ENCODE measurements at regions not wholly inside any gene's neighbourhood (a gene's known extent, or its start where the extent isn't known, plus 50 kb on each side); places are given as distances from the start of the nearest gene placed in this dataset.

DNA sequence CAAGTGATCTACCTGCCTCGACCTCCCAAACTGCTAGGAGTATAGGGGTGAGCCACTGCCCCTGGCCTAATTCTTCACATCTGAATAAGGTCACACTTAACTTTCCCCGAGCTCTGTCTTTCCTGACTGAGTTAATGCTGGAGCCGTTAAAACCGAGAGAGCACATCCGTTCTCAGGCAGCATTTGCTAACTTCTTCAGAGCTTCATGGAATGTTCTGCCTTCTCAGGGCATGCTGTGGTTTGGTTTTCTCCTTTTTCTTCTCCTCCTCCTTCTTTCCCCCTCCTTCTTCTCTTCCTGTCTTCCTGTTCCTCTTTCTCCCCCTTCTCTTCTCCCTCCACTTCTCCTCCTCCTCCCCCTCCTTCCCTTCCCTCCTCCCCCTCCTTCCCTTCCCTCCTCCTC, 119.9 kb downstream of the ASMT start:
- TF ChIP-seq ZBTB1 (tag by site-specific recombination; IDR thresholded peaks at IDR 0.05) (no peak), ZNF473 (tag by site-specific recombination; IDR thresholded peaks at IDR 0.05) (no peak), ZNF2 (tag by site-specific recombination; IDR thresholded peaks at IDR 0.05) (no peak), HOXD13 (CRISPR knock-in tag; IDR thresholded peaks at IDR 0.05; ENCODE audit: borderline replicate concordance) (no peak), ZNF626 (tag by site-specific recombination; IDR thresholded peaks at IDR 0.05) (no peak), ZBTB20 (tag by site-specific recombination; IDR thresholded peaks at IDR 0.05) (no peak), ZNF37A (tag by site-specific recombination; IDR thresholded peaks at IDR 0.05) (no peak), SP7 (tag by site-specific recombination; IDR thresholded peaks at IDR 0.05) (no peak), ZNF548 (tag by site-specific recombination; IDR thresholded peaks at IDR 0.05) (no peak), ZNF501 (tag by site-specific recombination; IDR thresholded peaks at IDR 0.05) (no peak), ZNF404 (tag by site-specific recombination; IDR thresholded peaks at IDR 0.05) (no peak), YY2 (tag by site-specific recombination; IDR thresholded peaks at IDR 0.05) (no peak), ZNF19 (tag by site-specific recombination; IDR thresholded peaks at IDR 0.05; ENCODE audit: low read depth) (no peak), ZNF221 (tag by site-specific recombination; IDR thresholded peaks at IDR 0.05; ENCODE audit: borderline replicate concordance) (no peak)
- TF ChIP-seq, protein P1, sequence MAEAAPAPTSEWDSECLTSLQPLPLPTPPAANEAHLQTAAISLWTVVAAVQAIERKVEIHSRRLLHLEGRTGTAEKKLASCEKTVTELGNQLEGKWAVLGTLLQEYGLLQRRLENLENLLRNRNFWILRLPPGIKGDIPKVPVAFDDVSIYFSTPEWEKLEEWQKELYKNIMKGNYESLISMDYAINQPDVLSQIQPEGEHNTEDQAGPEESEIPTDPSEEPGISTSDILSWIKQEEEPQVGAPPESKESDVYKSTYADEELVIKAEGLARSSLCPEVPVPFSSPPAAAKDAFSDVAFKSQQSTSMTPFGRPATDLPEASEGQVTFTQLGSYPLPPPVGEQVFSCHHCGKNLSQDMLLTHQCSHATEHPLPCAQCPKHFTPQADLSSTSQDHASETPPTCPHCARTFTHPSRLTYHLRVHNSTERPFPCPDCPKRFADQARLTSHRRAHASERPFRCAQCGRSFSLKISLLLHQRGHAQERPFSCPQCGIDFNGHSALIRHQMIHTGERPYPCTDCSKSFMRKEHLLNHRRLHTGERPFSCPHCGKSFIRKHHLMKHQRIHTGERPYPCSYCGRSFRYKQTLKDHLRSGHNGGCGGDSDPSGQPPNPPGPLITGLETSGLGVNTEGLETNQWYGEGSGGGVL (tag by site-specific recombination; IDR thresholded peaks at IDR 0.05) = no peak
- TF ChIP-seq, protein P2, sequence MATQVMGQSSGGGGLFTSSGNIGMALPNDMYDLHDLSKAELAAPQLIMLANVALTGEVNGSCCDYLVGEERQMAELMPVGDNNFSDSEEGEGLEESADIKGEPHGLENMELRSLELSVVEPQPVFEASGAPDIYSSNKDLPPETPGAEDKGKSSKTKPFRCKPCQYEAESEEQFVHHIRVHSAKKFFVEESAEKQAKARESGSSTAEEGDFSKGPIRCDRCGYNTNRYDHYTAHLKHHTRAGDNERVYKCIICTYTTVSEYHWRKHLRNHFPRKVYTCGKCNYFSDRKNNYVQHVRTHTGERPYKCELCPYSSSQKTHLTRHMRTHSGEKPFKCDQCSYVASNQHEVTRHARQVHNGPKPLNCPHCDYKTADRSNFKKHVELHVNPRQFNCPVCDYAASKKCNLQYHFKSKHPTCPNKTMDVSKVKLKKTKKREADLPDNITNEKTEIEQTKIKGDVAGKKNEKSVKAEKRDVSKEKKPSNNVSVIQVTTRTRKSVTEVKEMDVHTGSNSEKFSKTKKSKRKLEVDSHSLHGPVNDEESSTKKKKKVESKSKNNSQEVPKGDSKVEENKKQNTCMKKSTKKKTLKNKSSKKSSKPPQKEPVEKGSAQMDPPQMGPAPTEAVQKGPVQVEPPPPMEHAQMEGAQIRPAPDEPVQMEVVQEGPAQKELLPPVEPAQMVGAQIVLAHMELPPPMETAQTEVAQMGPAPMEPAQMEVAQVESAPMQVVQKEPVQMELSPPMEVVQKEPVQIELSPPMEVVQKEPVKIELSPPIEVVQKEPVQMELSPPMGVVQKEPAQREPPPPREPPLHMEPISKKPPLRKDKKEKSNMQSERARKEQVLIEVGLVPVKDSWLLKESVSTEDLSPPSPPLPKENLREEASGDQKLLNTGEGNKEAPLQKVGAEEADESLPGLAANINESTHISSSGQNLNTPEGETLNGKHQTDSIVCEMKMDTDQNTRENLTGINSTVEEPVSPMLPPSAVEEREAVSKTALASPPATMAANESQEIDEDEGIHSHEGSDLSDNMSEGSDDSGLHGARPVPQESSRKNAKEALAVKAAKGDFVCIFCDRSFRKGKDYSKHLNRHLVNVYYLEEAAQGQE (tag by site-specific recombination; IDR thresholded peaks at IDR 0.05) = no peak
- TF ChIP-seq, protein P3, sequence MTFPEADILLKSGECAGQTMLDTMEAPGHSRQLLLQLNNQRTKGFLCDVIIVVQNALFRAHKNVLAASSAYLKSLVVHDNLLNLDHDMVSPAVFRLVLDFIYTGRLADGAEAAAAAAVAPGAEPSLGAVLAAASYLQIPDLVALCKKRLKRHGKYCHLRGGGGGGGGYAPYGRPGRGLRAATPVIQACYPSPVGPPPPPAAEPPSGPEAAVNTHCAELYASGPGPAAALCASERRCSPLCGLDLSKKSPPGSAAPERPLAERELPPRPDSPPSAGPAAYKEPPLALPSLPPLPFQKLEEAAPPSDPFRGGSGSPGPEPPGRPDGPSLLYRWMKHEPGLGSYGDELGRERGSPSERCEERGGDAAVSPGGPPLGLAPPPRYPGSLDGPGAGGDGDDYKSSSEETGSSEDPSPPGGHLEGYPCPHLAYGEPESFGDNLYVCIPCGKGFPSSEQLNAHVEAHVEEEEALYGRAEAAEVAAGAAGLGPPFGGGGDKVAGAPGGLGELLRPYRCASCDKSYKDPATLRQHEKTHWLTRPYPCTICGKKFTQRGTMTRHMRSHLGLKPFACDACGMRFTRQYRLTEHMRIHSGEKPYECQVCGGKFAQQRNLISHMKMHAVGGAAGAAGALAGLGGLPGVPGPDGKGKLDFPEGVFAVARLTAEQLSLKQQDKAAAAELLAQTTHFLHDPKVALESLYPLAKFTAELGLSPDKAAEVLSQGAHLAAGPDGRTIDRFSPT (tag by site-specific recombination; IDR thresholded peaks at IDR 0.05) = no peak
- Histone ChIP-seq H3K4me3 (ENCODE audit: low read depth, low read length) (no peak overlapping the region), H3K27ac (ENCODE audit: extremely low read depth, low read depth, low read length) (no peak overlapping the region), H3K36me3 (ENCODE audit: control insufficient read depth in 2 of 2, insufficient read depth in 1 of 2, low read length in 2 of 2) (no peaks in the 10 kb centered on the region), H3K9me3 (ENCODE audit: control insufficient read depth, insufficient read depth, low read depth, low read length) (no peaks in the 10 kb centered on the region), H3K4me1 (ENCODE audit: control insufficient read depth, insufficient read depth, low read length) (no peaks in the 10 kb centered on the region)
- ChIA-PET CTCF (no interaction called here), POLR2A (no interaction called here)

DNA sequence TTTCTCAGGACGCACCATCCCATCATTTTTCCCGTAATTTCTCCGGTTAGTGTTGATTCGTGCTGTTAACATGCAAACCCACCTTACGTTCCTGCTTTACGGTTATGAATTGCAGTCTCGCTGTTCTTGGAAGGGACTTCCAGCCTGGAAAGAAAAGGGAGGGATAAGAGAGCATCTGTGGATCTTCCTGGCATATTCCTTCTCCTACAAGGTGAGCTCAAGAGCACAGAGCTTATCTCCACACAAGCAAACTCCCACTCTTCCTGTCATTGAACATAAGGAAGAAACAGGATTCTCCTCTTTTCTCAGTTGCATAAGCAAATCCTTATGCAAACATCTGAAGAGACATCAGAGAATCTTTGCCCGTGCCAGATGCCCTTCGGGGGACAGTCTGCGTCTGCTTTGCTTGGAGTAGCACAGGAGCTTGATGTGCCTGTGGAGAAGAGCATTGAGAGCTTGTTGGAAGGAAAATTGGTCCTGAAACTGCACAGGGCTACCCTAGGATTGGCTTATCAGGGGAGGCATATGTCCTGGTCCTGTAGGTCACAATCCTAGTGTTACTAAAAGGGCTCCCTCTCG, 127.0 kb downstream of the ASMT start:
- no peaks in the 10 kb centered on the region for H3K36me3 ChIP-seq (ENCODE audit: control insufficient read depth in 2 of 2, insufficient read depth in 1 of 2, low read length in 2 of 2)
- no peaks in the 10 kb centered on the region for H3K4me1 ChIP-seq (ENCODE audit: control insufficient read depth, insufficient read depth, low read length)
- H3K27ac ChIP-seq (ENCODE audit: extremely low read depth, low read depth, low read length) = no peak overlapping the region
- H3K9me3 ChIP-seq (ENCODE audit: control insufficient read depth, insufficient read depth, low read depth, low read length) = no peaks in the 10 kb centered on the region
- ChIA-PET POLR2A (no interaction called here), CTCF (no interaction called here)
- H3K4me3 ChIP-seq (ENCODE audit: low read depth, low read length) = no peak overlapping the region
- TF ChIP-seq ZNF16 (tag by site-specific recombination; IDR thresholded peaks at IDR 0.05; ENCODE audit: low read depth) (no peak), ZNF132 (tag by site-specific recombination; IDR thresholded peaks at IDR 0.05; ENCODE audit: borderline replicate concordance) (no peak), ZNF121 (tag by site-specific recombination; IDR thresholded peaks at IDR 0.05) (no peak), IKZF3 (tag by site-specific recombination; IDR thresholded peaks at IDR 0.05) (no peak), ZNF585B (tag by site-specific recombination; IDR thresholded peaks at IDR 0.05) (no peak), GLI2 (tag by site-specific recombination; IDR thresholded peaks at IDR 0.05; ENCODE audit: borderline replicate concordance, low read depth) (no peak)
- TF ChIP-seq, protein P4, sequence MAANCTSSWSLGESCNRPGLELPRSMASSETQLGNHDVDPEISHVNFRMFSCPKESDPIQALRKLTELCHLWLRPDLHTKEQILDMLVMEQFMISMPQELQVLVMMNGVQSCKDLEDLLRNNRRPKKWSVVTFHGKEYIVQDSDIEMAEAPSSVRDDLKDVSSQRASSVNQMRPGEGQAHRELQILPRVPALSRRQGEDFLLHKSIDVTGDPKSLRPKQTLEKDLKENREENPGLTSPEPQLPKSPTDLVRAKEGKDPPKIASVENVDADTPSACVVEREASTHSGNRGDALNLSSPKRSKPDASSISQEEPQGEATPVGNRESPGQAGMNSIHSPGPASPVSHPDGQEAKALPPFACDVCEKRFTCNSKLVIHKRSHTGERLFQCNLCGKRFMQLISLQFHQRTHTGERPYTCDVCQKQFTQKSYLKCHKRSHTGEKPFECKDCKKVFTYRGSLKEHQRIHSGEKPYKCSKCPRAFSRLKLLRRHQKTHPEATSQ (tag by site-specific recombination; IDR thresholded peaks at IDR 0.05) = no peak
- TF ChIP-seq, protein P5, sequence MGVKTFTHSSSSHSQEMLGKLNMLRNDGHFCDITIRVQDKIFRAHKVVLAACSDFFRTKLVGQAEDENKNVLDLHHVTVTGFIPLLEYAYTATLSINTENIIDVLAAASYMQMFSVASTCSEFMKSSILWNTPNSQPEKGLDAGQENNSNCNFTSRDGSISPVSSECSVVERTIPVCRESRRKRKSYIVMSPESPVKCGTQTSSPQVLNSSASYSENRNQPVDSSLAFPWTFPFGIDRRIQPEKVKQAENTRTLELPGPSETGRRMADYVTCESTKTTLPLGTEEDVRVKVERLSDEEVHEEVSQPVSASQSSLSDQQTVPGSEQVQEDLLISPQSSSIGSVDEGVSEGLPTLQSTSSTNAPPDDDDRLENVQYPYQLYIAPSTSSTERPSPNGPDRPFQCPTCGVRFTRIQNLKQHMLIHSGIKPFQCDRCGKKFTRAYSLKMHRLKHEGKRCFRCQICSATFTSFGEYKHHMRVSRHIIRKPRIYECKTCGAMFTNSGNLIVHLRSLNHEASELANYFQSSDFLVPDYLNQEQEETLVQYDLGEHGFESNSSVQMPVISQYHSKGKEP (tag by site-specific recombination; IDR thresholded peaks at IDR 0.05) = no peak
